GM21515 (cell line): ENCODE measurements at regions not wholly inside any gene's neighbourhood (a gene's known extent, or its start where the extent isn't known, plus 50 kb on each side); places are given as distances from the start of the nearest gene placed in this dataset.
"Not testable (repeated sequence)": the region's sequence is repeated elsewhere in the genome, so short reads cannot be mapped to it uniquely, and the experiment has no call there.

Experiments used
- ATAC-seq: cut with Tn5 transposase; IDR thresholded peaks from one replicate; pipeline ENCODE4 v1.9.1; 2021; ENCODE audit not compliant: unreplicated experiment

- ATAC-seq = not testable (repeated sequence)
Measured at GRCh38 chrX:74181976-74182375, 122.0 kb upstream of the ZCCHC13 start.

- no peak for ATAC-seq
Measured at GRCh38 chrX:74180716-74181115, 123.3 kb upstream of the ZCCHC13 start.

- ATAC-seq = no peak
Measured at GRCh38 chrX:74179990-74180389, 124.0 kb upstream of the ZCCHC13 start.

- ATAC-seq = no peak
Measured at GRCh38 chrX:74179499-74179898, 124.5 kb upstream of the ZCCHC13 start.

GRCh38 chrX:74179071-74179470 is 124.9 kb upstream of the ZCCHC13 start:
- no peak for ATAC-seq

GRCh38 chrX:74178536-74178935 is 125.4 kb upstream of the ZCCHC13 start:
- no peak for ATAC-seq

GRCh38 chrX:74171465-74171864 is 132.5 kb upstream of the ZCCHC13 start:
- no peak for ATAC-seq

GRCh38 chrX:74162199-74162598 is 141.8 kb upstream of the ZCCHC13 start:
- ATAC-seq = no peak

- ATAC-seq = no peak
Measured at GRCh38 chrX:74160816-74161215, 143.2 kb upstream of the ZCCHC13 start.

GRCh38 chrX:74160358-74160757 is 143.6 kb upstream of the ZCCHC13 start:
- no peak for ATAC-seq

GRCh38 chrX:74147439-74147838 is 156.5 kb upstream of the ZCCHC13 start:
- ATAC-seq = no peak

GRCh38 chrX:74138943-74139342 is 165.0 kb upstream of the ZCCHC13 start:
- ATAC-seq = no peak

- no peak for ATAC-seq
Measured at GRCh38 chrX:74133156-74133796, 170.7 kb upstream of the ZCCHC13 start.

GRCh38 chrX:74132280-74132679 is 171.7 kb upstream of the ZCCHC13 start:
- no peak for ATAC-seq

GRCh38 chrX:74119016-74119910 is 184.7 kb upstream of the ZCCHC13 start:
- no peak for ATAC-seq

GRCh38 chrX:74117962-74118902 is 185.7 kb upstream of the ZCCHC13 start:
- ATAC-seq = no peak

- no peak for ATAC-seq
Measured at GRCh38 chrX:74111245-74111644, 192.7 kb upstream of the ZCCHC13 start.

GRCh38 chrX:74107666-74108065 is 196.3 kb upstream of the ZCCHC13 start:
- no peak for ATAC-seq

GRCh38 chrX:74104356-74105015 is 199.5 kb upstream of the ZCCHC13 start:
- no peak for ATAC-seq

GRCh38 chrX:74098407-74098806 is 205.6 kb upstream of the ZCCHC13 start:
- not testable (repeated sequence) for ATAC-seq

GRCh38 chrX:74090049-74090448 is 213.9 kb upstream of the ZCCHC13 start:
- ATAC-seq = no peak
